NCI-H2171 (cell line): ENCODE measurements at regions not wholly inside any gene's neighbourhood (a gene's known extent, or its start where the extent isn't known, plus 50 kb on each side); places are given as distances from the start of the nearest gene placed in this dataset.
A peak's percentile ranks its signal among the peaks of the same experiment; 100 is the strongest.

ENCODE experiments used
- DNase-seq: peaks from one replicate; lab custom pipeline; 2025; lab: John Stamatoyannopoulos, UW

GRCh38 chr3:167895178-167895577 lies 159.7 kb downstream of the SERPINI1 start:
- DNase-seq: no peak

GRCh38 chr3:167892205-167892604 lies 156.7 kb downstream of the SERPINI1 start:
- no peak for DNase-seq

GRCh38 chr3:167887096-167887495 lies 151.6 kb downstream of the SERPINI1 start:
- DNase-seq: no peak

GRCh38 chr3:167886690-167887089 lies 151.2 kb downstream of the SERPINI1 start:
- DNase-seq: no peak

- no peak for DNase-seq
Observed at GRCh38 chr3:167885277-167885676, 149.8 kb downstream of the SERPINI1 start.

GRCh38 chr3:167884481-167884880 lies 149.0 kb downstream of the SERPINI1 start:
- DNase-seq: no peak

- DNase-seq: no peak
Observed at GRCh38 chr3:167883452-167883851, 147.9 kb downstream of the SERPINI1 start.

- peak; percentile 61 for DNase-seq
Observed at GRCh38 chr3:167882057-167882667, 146.6 kb downstream of the SERPINI1 start.

GRCh38 chr3:167880183-167880582 lies 144.7 kb downstream of the SERPINI1 start:
- DNase-seq: no peak

GRCh38 chr3:167876620-167877281 lies 141.2 kb downstream of the SERPINI1 start:
- no peak for DNase-seq
